Germinal center (tissue), 1 donor: ENCODE measurements at regions not wholly inside any gene's neighbourhood (a gene's known extent, or its start where the extent isn't known, plus 50 kb on each side); places are given as distances from the start of the nearest gene placed in this dataset.
"Not testable (repeated sequence)": the region's sequence is repeated elsewhere in the genome, so short reads cannot be mapped to it uniquely, and the experiment has no call there.

Source experiments
- DNase-seq: peaks from one replicate; pipeline ENCODE4 v3.0.0; 2012; ENCODE audit warnings: mixed read lengths, low spot score

DNA sequence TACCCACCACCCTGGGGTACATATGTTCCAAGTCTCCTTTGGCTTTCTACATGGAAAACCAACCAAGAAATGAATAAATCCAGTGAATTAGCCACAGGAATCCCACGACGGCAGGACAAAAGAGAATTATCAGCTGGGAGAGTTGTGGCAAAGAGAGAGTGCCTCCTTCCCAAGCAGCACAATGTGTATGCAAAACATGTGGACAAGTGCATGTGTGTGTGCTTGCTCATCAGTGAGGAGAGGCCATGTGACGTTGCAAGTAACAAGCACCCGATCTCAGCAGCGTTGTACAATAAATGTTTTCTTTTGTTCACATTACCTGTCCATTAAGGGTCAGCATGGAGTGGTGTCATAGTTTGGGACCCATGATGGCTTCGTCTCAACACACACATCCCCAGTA, 50.0 kb upstream of the EMX2 start:
- no peak for DNase-seq

DNA sequence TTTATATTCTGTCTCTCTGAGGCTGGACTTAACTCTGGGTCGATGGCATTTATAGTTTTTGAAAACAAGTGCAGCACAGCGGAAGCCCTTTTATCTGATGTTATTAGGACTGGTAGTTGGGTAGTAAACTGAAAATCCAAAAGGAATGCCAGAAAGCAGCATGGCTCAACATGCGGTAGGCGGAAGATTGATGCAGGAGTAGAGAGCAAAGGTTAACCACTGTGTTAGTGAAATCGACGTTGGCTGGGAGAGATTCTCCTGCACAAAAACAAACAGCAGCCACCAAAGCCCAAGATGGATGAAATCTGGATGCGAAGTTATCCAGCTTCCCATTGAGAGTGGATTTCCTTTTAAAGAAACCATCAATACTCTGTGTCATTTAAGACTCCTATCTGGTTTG, 54.5 kb upstream of the EMX2 start:
- no peak for DNase-seq

DNA sequence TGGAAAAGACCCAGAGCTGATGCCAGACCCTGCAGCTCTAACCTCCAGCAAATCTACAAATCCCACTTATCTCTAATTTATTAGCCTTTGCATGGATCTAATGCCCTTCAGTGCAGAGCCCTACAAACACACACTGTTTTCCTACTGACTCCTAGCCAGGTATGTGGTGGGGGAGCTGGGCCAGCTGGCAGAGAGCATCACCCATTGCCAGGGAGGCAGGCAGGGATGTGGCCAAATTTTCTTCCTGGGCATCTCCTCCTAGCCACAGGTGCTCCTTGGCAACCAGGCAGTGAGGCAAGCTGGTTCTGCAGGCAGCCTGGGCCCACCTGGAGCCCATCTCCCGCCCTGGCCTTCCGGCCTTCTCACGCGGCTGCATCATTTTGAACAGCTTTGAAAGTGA, 55.9 kb upstream of the EMX2 start:
- no peak for DNase-seq

DNA sequence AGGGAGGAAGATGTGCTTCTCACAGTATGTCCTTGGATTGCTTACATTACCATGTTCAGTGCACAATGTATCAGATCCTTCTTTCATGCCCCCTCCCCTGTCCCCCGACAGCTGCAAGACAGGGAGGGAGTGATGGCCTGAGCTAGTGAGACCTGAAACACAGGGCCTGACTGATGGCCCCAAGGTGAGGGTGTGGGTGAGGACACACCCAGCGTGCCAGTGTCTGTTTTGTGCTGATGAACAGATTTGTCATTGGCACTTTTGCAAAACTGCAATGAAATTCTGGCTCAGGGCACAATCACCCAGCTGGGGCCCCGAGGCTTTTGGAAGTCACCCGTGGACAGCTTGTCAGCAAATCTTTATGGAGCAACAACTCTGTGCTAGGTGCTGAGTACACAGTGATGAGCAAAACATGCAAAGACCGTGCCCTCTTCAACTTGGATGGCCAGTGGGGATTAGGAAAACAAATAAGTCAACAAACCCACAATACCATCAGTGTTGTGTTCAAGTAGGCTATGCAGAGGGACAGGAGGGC, 59.4 kb upstream of the EMX2 start:
- no peak for DNase-seq

DNA sequence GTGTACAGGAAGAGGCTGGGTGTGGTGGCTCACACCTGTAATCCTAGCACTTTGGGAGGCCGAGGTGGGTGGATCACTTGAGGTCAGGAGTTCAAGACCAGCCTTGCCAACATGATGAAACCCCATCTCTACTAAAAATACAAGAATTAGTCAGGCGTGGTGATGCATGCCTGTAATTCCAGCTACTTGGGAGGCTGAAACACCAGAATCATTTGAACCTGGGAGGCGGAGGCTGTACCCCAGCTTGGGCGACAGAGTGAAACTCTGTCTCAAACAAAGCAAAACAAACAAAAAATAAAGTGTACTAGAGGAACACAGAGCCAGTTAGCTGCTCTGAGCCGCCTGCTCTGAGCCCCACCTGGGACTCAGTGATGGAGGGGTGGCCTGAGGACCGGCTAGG, 61.5 kb upstream of the EMX2 start:
- not testable (repeated sequence) for DNase-seq

DNA sequence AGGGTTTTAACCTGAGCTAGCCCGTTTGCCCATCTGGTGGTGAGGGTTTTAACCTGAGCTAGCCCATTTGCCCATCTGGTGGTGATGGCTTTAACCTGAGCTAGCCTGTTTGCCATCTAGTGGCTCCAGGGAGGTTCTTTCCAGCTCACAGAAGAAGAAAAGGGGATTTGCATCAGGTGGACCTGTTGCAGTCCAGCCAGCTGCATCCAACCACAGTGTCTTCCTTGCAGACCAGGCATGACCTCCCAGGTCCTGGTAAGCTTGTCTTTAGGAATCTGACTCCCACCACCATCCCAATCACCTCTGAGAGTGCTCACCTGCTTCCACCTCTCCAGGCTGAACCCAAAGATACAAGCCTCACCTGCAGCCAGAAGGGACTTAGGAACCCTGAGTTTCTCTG, 62.4 kb upstream of the EMX2 start:
- no peak for DNase-seq

DNA sequence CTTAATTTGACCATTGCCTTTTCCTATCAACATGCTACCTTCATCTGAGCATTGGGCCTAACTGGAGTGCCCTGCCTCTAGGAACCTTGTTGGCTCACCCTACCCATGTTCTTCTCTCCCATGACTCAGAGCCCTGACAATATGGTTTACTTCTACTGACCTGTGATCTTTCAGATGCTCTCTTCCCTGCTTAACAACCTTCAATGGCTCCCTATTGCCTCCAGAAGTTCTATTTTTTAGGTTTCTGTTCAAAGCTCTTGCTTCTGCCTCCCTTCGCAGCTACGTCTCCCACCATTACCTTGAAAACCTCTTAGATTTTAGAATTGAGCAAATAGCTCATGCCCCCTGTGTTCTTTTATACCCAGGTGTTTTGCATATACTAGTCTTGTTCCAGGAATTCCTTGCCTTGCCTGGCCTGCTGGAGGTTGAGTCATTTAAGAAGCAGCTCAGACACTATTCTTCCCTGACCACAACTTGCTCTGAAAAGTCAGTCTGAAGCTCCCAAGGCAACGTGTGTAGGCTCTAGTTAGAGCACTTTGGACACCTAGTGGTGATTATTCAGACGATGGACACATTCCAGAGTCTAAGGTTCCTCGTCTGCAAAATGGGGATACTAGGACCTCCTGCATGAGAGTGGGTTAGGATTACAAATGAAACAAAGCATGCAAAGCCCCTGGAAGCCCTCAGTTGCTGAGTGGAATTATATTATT, 64.4 kb upstream of the EMX2 start:
- no peak for DNase-seq

DNA sequence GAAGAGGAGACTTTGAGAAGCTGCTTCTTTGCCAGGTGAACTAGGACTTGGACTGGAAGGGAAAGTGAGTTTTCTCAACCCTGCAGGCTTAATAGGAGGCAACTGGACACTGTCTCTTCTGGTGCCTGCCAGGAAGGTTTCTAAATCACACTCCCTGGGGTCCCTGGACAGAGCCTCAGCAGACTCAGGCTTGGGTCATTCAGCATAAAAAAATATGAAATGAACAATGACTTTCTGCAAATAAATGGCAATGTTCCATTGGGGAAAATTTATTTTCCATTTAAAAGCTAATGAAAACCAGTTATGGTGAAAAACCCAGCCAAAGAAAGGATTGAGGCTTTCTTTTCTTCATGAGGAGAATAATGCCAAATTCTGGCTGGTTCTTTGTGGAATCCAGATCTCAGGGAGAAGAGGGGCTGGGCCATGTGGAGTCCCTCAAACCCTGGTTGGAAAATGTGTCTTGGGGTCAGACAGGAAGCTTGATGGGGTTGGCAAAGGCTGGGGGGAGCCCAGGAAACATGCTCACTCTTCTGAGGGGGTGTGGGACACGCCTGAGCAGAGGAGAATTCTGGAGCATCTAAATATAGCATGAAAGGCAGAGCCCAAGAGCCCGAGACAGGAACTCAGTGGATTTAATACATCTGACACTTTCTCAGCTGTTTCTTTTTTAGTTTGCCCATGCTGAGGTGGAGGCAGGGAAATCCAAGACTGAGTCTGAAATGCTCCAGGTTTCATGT, 65.2 kb upstream of the EMX2 start:
- DNase-seq: no peak

DNA sequence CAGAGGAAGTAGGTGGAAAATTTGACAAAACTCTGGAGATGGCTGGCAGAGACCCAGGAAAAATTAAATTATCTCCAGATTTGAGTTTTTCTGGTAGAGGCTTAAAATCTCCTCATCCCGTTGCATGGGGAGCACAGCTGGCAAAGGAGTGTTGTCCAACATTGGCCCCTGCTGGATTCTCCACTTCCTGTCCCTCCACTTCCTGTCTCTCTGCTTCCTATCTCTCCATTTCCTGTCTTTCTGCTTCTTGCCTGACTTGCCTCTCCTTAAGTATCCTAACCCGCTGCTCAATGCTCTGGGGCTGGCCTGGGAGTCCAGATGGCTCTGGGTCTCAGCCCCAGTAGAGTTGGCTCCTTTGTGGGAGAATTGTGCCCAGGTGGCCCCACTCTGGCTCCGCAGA, 65.8 kb upstream of the EMX2 start:
- DNase-seq: no peak

DNA sequence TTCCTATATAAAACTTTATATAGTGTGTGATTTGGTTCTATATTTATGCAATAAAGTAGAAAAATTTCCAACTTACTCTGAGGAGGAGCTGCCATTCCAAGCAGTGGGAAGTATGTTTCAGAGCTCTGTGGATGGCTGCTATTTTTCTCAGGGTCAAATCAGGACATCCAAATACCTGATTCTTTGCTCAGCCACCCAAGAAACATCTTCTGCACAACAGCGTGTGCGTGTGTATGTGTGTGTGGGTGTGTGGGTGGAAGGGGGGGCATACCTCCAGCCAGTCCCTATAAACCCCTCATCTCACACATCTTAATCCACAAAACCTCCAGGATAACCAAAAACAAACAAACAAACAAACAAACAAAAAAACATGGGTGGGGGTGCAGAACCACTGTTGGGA, 66.3 kb upstream of the EMX2 start:
- DNase-seq: no peak

DNA sequence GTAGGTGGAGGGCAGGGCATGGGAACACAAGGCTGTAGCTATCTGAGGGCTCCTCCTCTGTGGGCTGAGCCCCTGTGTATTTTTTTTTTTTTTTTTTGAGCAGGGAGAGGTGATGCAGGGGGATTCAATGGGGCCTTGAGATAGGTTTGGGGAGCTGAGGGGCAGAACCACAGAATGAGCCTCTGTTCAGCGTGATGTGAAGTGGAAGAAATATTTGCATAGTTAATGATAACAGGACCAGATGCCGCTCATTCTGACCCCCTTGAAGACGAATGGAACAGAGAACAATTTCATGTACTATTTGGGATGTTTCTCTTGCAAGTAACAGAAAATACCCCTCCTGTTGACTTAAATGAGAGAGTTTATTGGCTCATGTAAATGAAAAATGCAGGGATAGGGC, 69.7 kb upstream of the EMX2 start:
- DNase-seq: no peak

DNA sequence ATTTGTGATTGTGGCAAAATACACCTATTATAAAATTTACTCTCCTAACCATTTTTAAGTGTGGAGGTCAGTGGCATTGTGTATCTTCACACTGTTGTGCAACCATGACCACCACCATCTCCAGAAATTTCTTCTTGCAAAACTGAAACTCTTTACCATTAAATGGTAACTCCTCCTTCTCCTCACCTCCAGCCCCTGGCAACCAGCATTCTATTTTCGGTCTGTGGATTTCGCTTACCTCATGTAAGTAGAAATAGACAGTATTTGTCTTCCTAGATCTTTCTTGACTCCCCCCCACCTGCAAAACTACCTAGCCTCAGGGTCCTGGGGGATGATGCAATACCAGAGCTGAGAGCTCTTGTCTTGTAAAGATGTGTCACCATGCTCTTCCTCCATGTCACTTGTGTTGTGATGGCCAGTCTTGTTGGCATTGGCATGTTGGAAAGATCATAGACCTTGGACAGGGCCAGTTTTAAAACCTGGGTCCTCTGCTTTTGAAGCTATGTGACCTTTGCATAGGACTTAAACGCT, 71.1 kb upstream of the EMX2 start:
- no peak for DNase-seq

DNA sequence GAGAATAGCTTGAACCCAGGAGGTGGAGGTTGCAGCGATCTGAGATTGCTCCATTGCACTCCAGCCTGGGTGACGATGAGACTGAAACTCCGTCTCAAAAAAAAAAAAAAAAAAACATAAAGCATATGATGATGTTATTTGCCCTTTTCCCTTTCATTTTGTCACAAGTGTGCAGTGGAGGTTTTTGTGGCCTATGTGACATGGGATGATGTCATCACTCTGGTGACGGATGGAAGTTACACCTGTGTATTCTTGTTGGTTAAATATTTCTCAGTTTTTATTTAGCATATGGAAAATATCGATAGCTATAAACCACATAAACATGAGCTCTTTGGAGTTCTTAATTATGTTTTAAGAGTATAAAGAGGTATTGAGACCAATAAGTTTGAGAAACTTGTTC, 71.8 kb upstream of the EMX2 start:
- no peak for DNase-seq

DNA sequence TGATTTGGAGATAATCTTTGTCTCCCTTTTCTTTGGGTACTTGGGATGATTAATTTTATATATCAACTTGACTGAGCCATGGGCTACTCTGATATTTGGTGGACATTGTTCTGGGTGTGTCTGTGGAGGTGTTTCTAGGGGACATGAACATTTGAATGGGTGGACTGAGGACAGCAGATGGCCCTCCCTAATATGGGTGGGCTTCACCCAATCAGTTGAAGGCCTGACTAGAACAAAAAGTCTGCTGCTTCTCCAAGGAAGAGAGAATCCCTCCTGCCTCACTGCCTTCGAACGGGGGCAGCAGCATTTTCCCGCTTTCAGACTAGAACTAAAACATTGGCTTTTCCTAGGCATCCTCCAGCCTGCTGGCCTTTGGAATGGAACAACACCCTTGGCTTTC, 73.9 kb upstream of the EMX2 start:
- no peak for DNase-seq

DNA sequence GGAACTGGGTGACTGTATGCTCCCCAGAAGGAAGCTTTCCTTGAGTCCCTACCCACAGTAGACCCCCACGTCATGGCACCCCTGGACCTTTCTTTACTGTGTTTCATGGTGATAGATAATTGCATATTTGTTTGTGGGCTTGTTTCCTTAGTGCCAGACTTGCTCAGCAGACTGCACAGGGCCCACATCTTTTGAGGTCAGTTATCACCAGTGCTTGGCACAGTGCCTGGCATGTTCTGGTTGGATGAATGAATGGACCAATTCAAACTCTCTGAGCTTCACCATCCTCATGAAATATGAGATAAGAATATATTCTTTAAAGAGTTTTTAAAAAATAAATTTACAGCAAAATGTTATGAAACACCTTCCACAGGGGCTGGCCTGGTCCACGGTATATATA, 78.4 kb upstream of the EMX2 start:
- no peak for DNase-seq

DNA sequence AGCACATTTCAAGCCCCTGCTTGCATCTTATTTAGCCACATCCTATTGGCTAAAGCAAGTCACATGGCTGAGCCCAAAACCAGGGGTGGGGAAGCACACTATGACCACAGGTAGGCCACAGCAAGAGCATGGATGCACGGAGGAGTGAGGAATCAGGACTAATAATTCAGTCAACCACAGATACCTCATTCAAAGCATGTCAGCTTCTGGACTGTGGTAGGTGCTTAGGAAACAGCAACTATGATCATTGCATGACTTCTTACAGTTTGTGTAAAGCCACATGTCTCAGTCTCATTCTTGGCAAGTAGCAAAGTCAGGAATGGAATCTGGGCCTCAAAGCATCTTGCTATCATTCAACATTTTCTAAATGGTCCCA, 79.0 kb upstream of the EMX2 start:
- DNase-seq: no peak

DNA sequence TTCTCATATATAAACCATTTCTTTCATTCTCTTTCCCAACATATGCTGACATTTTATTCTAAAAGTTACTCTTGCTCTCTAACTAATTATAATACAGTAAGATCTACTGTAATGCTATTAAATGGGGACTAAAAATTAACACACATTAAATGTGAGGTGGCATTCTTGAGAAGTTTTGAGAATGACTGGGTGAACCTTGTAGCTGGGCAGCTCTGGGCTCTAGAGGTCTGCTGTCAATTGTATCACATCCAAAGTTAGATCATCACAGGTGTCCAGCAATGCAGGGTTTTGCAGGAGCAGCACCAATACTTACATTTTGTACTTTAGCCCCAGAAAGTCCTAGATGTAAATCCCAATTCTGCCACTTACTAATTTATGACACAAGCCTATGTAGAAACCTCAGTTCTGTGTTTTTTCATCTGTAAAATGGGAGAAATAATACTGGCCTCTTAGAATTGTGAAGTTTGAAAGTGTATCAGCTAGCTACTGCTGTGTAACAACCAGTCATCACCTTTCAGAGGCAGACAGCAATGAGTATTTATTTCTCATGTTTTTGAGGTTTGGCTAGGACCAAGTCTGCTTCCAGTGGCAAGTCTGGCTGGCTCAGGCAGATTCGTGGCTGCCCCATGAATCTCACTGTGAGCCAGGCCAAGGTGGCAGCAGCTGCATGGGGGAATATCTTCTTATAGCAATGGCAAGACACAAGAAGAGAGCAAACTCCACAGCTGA, 79.6 kb upstream of the EMX2 start:
- no peak for DNase-seq

DNA sequence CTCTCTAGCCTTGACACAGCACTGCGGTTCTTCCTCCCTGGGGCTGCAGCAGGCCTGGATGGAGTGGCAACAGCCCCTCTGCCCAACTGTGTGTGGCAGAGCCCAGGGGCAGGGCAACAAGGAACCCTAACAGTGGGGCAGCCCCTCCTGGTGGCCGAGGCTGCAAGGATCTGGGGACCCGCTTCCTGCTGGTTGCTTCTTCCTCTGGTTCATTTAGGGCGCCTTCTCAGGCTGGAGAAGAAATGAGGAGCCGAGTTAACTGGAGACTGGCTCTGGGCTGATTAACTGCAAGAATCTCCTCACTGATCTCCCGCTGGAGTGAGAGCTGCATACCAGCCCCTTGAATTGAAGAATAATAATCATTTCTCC, 80.1 kb upstream of the EMX2 start:
- no peak for DNase-seq

DNA sequence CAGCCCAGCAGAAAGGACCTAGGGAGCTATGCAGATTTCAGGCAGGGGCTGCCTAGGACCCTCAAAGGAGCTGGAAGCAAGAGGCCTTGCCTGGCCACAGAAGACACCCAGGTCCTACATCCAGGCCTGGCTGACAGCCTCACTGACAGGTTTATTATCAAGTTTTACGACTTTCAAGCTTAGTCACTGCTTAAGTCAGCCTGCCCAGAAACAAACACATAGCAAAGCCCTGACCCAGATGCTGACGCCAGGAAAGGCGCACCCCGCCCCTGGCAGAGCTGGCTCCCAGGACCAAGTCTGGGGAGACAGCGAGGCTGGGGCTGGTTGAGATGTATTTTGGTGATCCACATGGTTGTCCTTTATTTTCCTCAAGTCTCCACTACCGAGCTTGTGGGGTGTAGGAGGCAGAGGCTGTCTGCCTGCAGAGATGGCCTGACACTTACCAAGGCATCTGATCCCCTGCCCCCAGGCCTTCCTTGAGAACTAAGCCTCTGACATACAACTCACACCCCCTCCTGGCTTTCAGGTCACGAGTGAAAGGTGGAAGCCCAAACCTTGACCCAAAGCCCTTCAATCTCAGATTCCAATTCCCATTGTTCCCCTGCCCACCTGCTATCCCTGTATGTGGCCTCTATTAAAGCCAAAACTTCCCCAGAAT, 80.7 kb upstream of the EMX2 start:
- no peak for DNase-seq

DNA sequence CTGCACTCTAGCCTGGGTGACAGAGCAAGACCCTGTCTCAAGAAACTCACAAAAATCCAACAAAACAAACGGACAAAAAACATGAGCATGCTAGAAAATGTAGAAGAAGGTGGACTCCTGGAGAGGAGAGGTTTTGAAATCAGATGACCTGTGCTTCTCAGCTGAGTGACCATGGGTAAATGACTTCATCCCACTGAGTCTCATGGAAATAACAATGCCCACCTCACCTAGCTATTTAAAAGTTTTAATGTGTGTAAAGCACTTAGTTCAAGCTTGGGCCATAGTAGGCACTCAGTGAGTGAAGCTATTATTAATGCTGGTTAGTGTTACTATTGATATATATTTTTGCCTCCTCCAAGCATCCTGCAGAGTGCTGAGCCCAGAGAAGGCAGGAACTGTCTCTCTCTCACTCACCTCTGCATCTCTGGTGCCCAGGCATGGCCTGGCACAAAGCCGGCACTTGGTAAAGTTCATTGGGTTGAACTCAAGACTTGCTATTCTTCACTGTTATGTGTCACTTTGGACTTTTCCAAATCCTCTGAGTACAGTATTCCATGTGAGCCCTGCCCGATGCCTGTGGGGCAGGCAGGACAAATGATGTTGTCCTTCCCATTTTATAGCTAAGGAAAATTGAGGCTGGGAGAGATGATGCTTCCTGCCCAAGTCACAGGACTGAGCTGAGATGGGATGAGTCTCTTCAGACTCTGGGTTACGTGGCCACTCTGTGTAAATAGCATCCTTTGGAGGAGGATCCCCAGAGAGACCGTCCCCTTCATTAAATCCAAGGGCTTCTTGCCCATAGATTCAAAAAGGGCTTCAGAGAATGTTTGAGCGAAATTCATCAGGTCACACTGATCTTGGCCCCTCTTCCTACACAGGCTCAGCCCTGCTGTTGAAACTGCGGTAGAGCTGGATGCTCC, 81.4 kb upstream of the EMX2 start:
- no peak for DNase-seq

DNA sequence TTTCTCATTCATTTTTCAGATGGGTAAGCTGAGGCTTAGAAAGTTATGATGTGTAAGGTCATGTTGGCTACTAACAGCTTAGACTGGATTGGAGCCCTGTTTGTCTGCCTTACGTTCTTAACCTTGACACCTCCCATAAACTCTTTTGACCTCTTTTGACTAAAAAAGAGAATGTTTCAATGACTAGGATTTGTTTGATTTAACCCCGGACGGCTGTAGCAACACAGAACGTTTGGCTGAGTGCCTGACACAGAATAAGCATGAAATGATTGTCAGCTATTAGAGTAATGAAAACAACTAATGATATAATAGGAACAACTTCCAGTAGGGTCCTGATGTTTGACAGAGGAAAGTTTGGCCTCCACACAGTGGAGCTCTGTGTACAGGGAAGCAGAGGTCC, 83.3 kb upstream of the PDZD8 start:
- DNase-seq: no peak
